IMR-90 (cell line): ENCODE measurements at regions not wholly inside any gene's neighbourhood (a gene's known extent, or its start where the extent isn't known, plus 50 kb on each side); places are given as distances from the start of the nearest gene placed in this dataset.

Experiments used
- ATAC-seq: fragments of 200-7000 bp; cut with Tn5 transposase; 2 replicates; pipeline ENCODE4 v1.9.1; 2020; ENCODE audit warnings: low read depth, mild to moderate bottlenecking, moderate library complexity
- BruUV-seq: library from RNA; stranded (reverse); fragments of 400-500 nt; replicated peaks from 2 replicates; lab custom pipeline; 2021; lab: Mats Ljungman, UMichigan
- CTCF ChIA-PET: fragments of 300-600 bp; formaldehyde crosslinking; extraction: SDS; loops from one replicate; lab custom pipeline; 2021; ENCODE audit warnings: antibody characterized with exemption; lab: Yijun Ruan, JAX
- POLR2A ChIA-PET: fragments of 300-600 bp; sonication (Branson Sonifier 250); formaldehyde crosslinking; loops from one replicate; lab custom pipeline; 2022; ENCODE audit warnings: antibody characterized with exemption; ENCODE audit not compliant: unreplicated experiment; lab: Charles Lee
- DNase-seq: peaks from one replicate; pipeline ENCODE4 v3.0.0; 2013
- H2AFZ ChIP-seq: replicated peaks from 2 replicates; pipeline ENCODE3; 2013; ENCODE audit warnings: low read length, mild to moderate bottlenecking; ENCODE audit not compliant: poor library complexity
- H2AK5ac ChIP-seq: 2 replicates; pipeline ENCODE4 v1.6.1; 2013; ENCODE audit warnings: low read depth, low read length, inconsistent platforms
- H2AK9ac ChIP-seq: replicated peaks from 2 replicates; pipeline ENCODE3; 2013; ENCODE audit warnings: mild to moderate bottlenecking, low read depth, low read length, moderate library complexity; ENCODE audit not compliant: poor library complexity
- H2BK120ac ChIP-seq: 2 replicates; pipeline ENCODE4 v1.6.1; 2013; ENCODE audit warnings: low read depth, low read length, inconsistent platforms
- H2BK15ac ChIP-seq: 3 replicates; pipeline ENCODE4 v1.6.1; 2013; ENCODE audit warnings: low read depth, low read length, inconsistent platforms
- H2BK20ac ChIP-seq: 2 replicates; pipeline ENCODE4 v1.6.1; 2013; ENCODE audit warnings: low read depth, mild to moderate bottlenecking, inconsistent platforms, low read length, moderate library complexity
- H2BK5ac ChIP-seq: 2 replicates; pipeline ENCODE4 v1.6.1; 2013; ENCODE audit warnings: mild to moderate bottlenecking, low read depth, low read length, inconsistent platforms; ENCODE audit not compliant: poor library complexity, severe bottlenecking
- H3K14ac ChIP-seq: replicated peaks from 2 replicates; pipeline ENCODE4 v1.6.1; 2013; ENCODE audit warnings: low read depth, low read length, inconsistent platforms
- H3K18ac ChIP-seq: 2 replicates; pipeline ENCODE4 v1.6.1; 2013; ENCODE audit warnings: low read depth, low read length, control low read depth
- H3K23ac ChIP-seq: 2 replicates; pipeline ENCODE4 v1.6.1; 2013; ENCODE audit warnings: low read depth, low read length, inconsistent platforms
- H3K27ac ChIP-seq: 2 replicates; pipeline ENCODE4 v1.5.1; 2013; ENCODE audit warnings: mild to moderate bottlenecking, control low read depth, low read length; ENCODE audit not compliant: insufficient read depth
- H3K27me3 ChIP-seq: 2 replicates; pipeline ENCODE4 v1.6.1; 2013; ENCODE audit warnings: low read length; ENCODE audit not compliant: control insufficient read depth, insufficient read depth
- H3K36me3 ChIP-seq: 2 replicates; pipeline ENCODE4 v1.6.1; 2013; ENCODE audit warnings: low read length, mixed read lengths; ENCODE audit not compliant: control insufficient read depth, insufficient read depth
- H3K4ac ChIP-seq: 2 replicates; pipeline ENCODE4 v1.6.1; 2013; ENCODE audit warnings: low read depth, low read length, inconsistent platforms
- H3K4me1 ChIP-seq: 2 replicates; pipeline ENCODE4 v1.6.1; 2013; ENCODE audit warnings: low read length, mixed read lengths; ENCODE audit not compliant: control insufficient read depth, insufficient read depth
- H3K4me2 ChIP-seq: 2 replicates; pipeline ENCODE4 v1.6.1; 2013; ENCODE audit warnings: low read depth, mild to moderate bottlenecking, control low read depth, low read length, moderate library complexity
- H3K4me3 ChIP-seq: 2 replicates; pipeline ENCODE4 v1.5.1; 2013; ENCODE audit warnings: low read depth, mild to moderate bottlenecking, control low read depth, low read length, moderate library complexity; ENCODE audit not compliant: insufficient read depth
- H3K56ac ChIP-seq: 2 replicates; pipeline ENCODE4 v1.6.1; 2013; ENCODE audit warnings: low read length, inconsistent platforms; ENCODE audit not compliant: insufficient read depth; ENCODE audit errors: extremely low read depth
- H3K79me1 ChIP-seq, 2 experiments: 2 replicates each; pipeline ENCODE4 v1.6.1; 2013; ENCODE audit warnings: low read length in 2 of 2, inconsistent platforms in 1 of 2, low read depth in 1 of 2
- H3K9ac ChIP-seq: 2 replicates; pipeline ENCODE4 v1.6.1; 2013; ENCODE audit warnings: low read depth, low read length, control low read depth
- H3K9me1 ChIP-seq: 2 replicates; pipeline ENCODE4 v1.6.1; 2013; ENCODE audit warnings: low read length, inconsistent platforms; ENCODE audit not compliant: insufficient read depth
- H3K9me3 ChIP-seq: 2 replicates; pipeline ENCODE4 v1.6.1; 2013; ENCODE audit warnings: low read length; ENCODE audit not compliant: control insufficient read depth, insufficient read depth
- H4K20me1 ChIP-seq: 2 replicates; pipeline ENCODE4 v1.6.1; 2013; ENCODE audit warnings: low read length, inconsistent platforms; ENCODE audit not compliant: insufficient read depth
- H4K5ac ChIP-seq: 2 replicates; pipeline ENCODE4 v1.6.1; 2013; ENCODE audit warnings: mild to moderate bottlenecking, low read depth, low read length, control low read depth
- H4K8ac ChIP-seq, 2 experiments: 2 replicates each; pipeline ENCODE4 v1.6.1; 2013; ENCODE audit warnings: low read depth in 2 of 2, low read length in 2 of 2, control low read depth in 1 of 2, inconsistent platforms in 1 of 2
- H4K91ac ChIP-seq: 2 replicates; pipeline ENCODE4 v1.6.1; 2013; ENCODE audit warnings: low read depth, low read length, inconsistent platforms; ENCODE audit not compliant: insufficient read depth
- BHLHE40 ChIP-seq: fragments of 150-350 bp; IDR thresholded peaks from 2 replicates; pipeline ENCODE4 v1.6.1; 2016; ENCODE audit warnings: mild to moderate bottlenecking, low read depth, low read length
- CEBPB ChIP-seq: IDR thresholded peaks from 2 replicates; pipeline ENCODE4 v1.6.1; 2012; ENCODE audit warnings: low read depth, low read length, improper control_type of control experiment
- CHD1 ChIP-seq: IDR thresholded peaks from 2 replicates; pipeline ENCODE4 v1.6.1; 2012; ENCODE audit warnings: low read depth, low read length, improper control_type of control experiment
- ELK1 ChIP-seq: fragments of 150-350 bp; IDR thresholded peaks from 2 replicates; pipeline ENCODE4 v1.6.1; 2016; ENCODE audit warnings: low read depth, mild to moderate bottlenecking, low read length, moderate library complexity, borderline replicate concordance
- FOS ChIP-seq: fragments of 150-350 bp; IDR thresholded peaks from 2 replicates; pipeline ENCODE4 v1.6.1; 2016; ENCODE audit warnings: low read depth, low read length
- MAFK ChIP-seq: IDR thresholded peaks from 2 replicates; pipeline ENCODE4 v1.6.1; 2012; ENCODE audit warnings: low read depth, low read length, improper control_type of control experiment
- MAZ ChIP-seq: IDR thresholded peaks from 2 replicates; pipeline ENCODE4 v1.6.1; 2012; ENCODE audit warnings: low read depth, mild to moderate bottlenecking, low read length, improper control_type of control experiment, moderate library complexity, borderline replicate concordance
- MXI1 ChIP-seq: IDR thresholded peaks from 2 replicates; pipeline ENCODE4 v1.6.1; 2012; ENCODE audit warnings: low read depth, mild to moderate bottlenecking, low read length, moderate library complexity, borderline replicate concordance
- NFE2L2 ChIP-seq: fragments of 150-350 bp; IDR thresholded peaks from 2 replicates; pipeline ENCODE4 v1.6.1; 2016; ENCODE audit warnings: low read depth, mild to moderate bottlenecking, low read length
- POLR2A ChIP-seq: IDR thresholded peaks from 2 replicates; pipeline ENCODE4 v1.6.1; 2012; ENCODE audit warnings: mild to moderate bottlenecking, low read depth, low read length
- RAD21 ChIP-seq: IDR thresholded peaks from 2 replicates; pipeline ENCODE4 v1.6.1; 2012; ENCODE audit warnings: low read length, improper control_type of control experiment
- RCOR1 ChIP-seq: IDR thresholded peaks from 2 replicates; pipeline ENCODE4 v1.6.1; 2012; ENCODE audit warnings: mild to moderate bottlenecking, low read length, improper control_type of control experiment; ENCODE audit not compliant: insufficient replicate concordance
- RFX5 ChIP-seq: IDR thresholded peaks from 2 replicates; pipeline ENCODE4 v1.8.0; 2012; ENCODE audit warnings: low read depth, mild to moderate bottlenecking, low read length, moderate library complexity
- SMC3 ChIP-seq: fragments of 150-350 bp; IDR thresholded peaks from 2 replicates; pipeline ENCODE4 v1.6.1; 2016; ENCODE audit warnings: low read depth, mild to moderate bottlenecking, antibody characterized with exemption, low read length, moderate library complexity
- USF2 ChIP-seq: fragments of 150-350 bp; IDR thresholded peaks from 2 replicates; pipeline ENCODE4 v1.6.1; 2017; ENCODE audit warnings: mild to moderate bottlenecking, antibody characterized with exemption, low read length, low read depth
- WGBS, 2 experiments: methylation state at CpG; one replicate each; pipeline versions ENCODE4 v1.1.5 to v1.1.7; 2013; ENCODE audit warnings: missing lambda C conversion rate in 2 of 2; ENCODE audit not compliant: insufficient read length in 1 of 2; ENCODE audit errors: extremely low coverage in 2 of 2; 5-methylcytosine and 5-hydroxymethylcytosine counted together
- dilution Hi-C: fragments of 300-500 bp; cut with HindIII; formaldehyde crosslinking; loops from one replicate; pipeline ENCODE4 v1.14.3; 2018; ENCODE audit warnings: low sequenced_read_pairs; ENCODE audit not compliant: unreplicated experiment
- in situ Hi-C: fragments of 300-500 bp; cut with MboI; formaldehyde crosslinking; loops from 3 replicates; pipeline ENCODE4 v1.14.3; 2019; ENCODE audit warnings: low sequenced_read_pairs, inconsistent platforms, mixed read lengths
- intact Hi-C: fragments of 100-400 bp; cut with micrococcal nuclease; formaldehyde crosslinking; loops from 2 replicates; pipeline ENCODE4 v1.10.0; 2022
- TF ChIP-seq, protein P1 (sequence below): conservative IDR thresholded peaks from 2 replicates; pipeline ENCODE4 v1.5.1; 2012; ENCODE audit warnings: mild to moderate bottlenecking, low read depth, low read length, improper control_type of control experiment

- WGBS, 2 experiments = no CpG with 5 or more reads among the region's 1 CpG
These were observed 270.0 kb upstream of the CAND1 start for GRCh38 chr12:66999141-66999540.

More at GRCh38 chr12:66999141-66999540, 270.0 kb upstream of the CAND1 start:
- Histone ChIP-seq H4K8ac (no peak overlapping the region), H3K36me3 (no peaks in the 10 kb centered on the region), H4K91ac (no peak overlapping the region), H3K4me1 (no peaks in the 10 kb centered on the region), H2BK15ac (no peak overlapping the region), H4K20me1 (no peaks in the 10 kb centered on the region), H3K9me1 (no peaks in the 10 kb centered on the region), H3K4me3 (no peak overlapping the region), H3K14ac (no peak overlapping the region), H3K4me2 (no peak overlapping the region), H2AK9ac (no peak overlapping the region), H3K23ac (no peak overlapping the region), H3K27me3 (no peaks in the 10 kb centered on the region), H2BK5ac (no peak overlapping the region), H2BK120ac (no peak overlapping the region), H3K4ac (no peak overlapping the region), H3K79me1 (no peaks in the 10 kb centered on the region), H3K56ac (no peak overlapping the region), H3K9ac (no peak overlapping the region), H3K27ac (no peak overlapping the region), H3K9me3 (no peaks in the 10 kb centered on the region), H4K5ac (no peak overlapping the region), H3K18ac (no peak overlapping the region), H2BK20ac (no peak overlapping the region), H2AFZ (no peak overlapping the region), H2AK5ac (no peak overlapping the region)
- ChIA-PET POLR2A (no interaction called here), CTCF (no interaction called here)
- ATAC-seq = no peak
- in situ Hi-C loops (no loop called here), dilution Hi-C loops (no loop called here), intact Hi-C loops (no loop called here)
- TF ChIP-seq RCOR1 (no peak), CHD1 (no peak), CEBPB (no peak), SMC3 (no peak), USF2 (no peak), MXI1 (no peak), FOS (no peak), MAFK (no peak), NFE2L2 (no peak), RFX5 (no peak), BHLHE40 (no peak), MAZ (no peak), ELK1 (no peak), POLR2A (no peak), RAD21 (no peak)
- TF ChIP-seq, protein P1, sequence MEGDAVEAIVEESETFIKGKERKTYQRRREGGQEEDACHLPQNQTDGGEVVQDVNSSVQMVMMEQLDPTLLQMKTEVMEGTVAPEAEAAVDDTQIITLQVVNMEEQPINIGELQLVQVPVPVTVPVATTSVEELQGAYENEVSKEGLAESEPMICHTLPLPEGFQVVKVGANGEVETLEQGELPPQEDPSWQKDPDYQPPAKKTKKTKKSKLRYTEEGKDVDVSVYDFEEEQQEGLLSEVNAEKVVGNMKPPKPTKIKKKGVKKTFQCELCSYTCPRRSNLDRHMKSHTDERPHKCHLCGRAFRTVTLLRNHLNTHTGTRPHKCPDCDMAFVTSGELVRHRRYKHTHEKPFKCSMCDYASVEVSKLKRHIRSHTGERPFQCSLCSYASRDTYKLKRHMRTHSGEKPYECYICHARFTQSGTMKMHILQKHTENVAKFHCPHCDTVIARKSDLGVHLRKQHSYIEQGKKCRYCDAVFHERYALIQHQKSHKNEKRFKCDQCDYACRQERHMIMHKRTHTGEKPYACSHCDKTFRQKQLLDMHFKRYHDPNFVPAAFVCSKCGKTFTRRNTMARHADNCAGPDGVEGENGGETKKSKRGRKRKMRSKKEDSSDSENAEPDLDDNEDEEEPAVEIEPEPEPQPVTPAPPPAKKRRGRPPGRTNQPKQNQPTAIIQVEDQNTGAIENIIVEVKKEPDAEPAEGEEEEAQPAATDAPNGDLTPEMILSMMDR = no peak
- DNase-seq = no peak
- BruUV-seq = no TSS peak
